22Rv1 (cell line): ENCODE measurements at regions not wholly inside any gene's neighbourhood (a gene's known extent, or its start where the extent isn't known, plus 50 kb on each side); places are given as distances from the start of the nearest gene placed in this dataset.

Experiments
- CTCF ChIP-seq: fragments of 450-650 bp; IDR thresholded peaks from 2 replicates; pipeline ENCODE4 v1.5.1; 2017; ENCODE audit warnings: mild to moderate bottlenecking
- ZFX ChIP-seq: fragments of 450-650 bp; IDR thresholded peaks from 2 replicates; pipeline ENCODE4 v1.6.1; 2017; ENCODE audit warnings: antibody characterized with exemption, borderline replicate concordance

- no peak for TF ChIP-seq CTCF
- TF ChIP-seq ZFX = no peak
Measured at GRCh38 chr13:84810781-84811180, 928.5 kb upstream of the SLITRK1 start.
